ENCODE measurements at regions not wholly inside any gene's neighbourhood (a gene's known extent, or its start where the extent isn't known, plus 50 kb on each side); places are given as distances from the start of the nearest gene placed in this dataset.

DNA sequence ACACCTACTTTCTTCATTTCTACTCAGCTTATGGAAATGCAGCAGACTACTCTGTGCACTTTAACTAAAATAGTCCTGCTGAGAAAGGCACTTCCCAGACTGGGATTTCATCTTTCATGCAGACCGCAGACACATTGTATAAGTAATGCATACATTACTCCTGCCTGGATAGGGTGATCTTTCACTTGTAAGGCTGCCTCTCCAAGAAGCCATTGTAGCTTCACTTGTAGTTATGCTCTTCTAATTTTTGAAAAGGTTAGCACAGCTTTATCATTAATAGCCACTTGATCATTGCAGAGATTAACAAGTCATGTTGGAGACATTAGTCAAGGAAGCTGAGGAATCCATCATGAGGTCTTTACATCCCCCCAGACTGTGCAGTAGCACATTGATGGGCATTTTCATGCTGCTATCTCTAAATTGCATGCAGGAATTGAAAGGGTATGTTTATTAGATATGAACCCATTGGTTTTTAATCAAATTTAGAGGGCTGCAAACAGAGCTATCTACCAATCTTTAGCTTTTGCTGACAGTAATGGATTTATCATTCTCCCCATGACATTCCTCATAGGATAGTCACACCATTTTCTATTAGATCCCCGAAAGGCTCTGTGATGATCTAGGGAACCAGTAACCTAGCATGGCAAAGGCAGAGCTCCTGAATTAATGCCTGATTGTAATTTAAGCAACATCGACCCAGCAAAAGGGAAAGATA lies 1074.7 kb upstream of the NXPH2 start:
- Histone ChIP-seq H3K4me1 (no peaks in the 10 kb centered on the region), H3K4me3 (no peak overlapping the region), H3K27me3 (no peaks in the 10 kb centered on the region), H3K27ac (no peak overlapping the region), H3K9me3 (no peaks in the 10 kb centered on the region), H3K36me3 (no peaks in the 10 kb centered on the region)
- ATAC-seq (ENCODE audit: low FRiP score in 2 of 2) (no peak), DNase-seq (no peak)
- TF ChIP-seq EP300 (IDR thresholded peaks at IDR 0.05) (no peak), POLR2AphosphoS5 (IDR thresholded peaks at IDR 0.05) (no peak), CTCF (IDR thresholded peaks at IDR 0.05) (no peak), POLR2A (IDR thresholded peaks at IDR 0.05) (no peak)
- 80 to 89% methylated on average over 3 of the region's 3 CpGs for WGBS, 2 donors

DNA sequence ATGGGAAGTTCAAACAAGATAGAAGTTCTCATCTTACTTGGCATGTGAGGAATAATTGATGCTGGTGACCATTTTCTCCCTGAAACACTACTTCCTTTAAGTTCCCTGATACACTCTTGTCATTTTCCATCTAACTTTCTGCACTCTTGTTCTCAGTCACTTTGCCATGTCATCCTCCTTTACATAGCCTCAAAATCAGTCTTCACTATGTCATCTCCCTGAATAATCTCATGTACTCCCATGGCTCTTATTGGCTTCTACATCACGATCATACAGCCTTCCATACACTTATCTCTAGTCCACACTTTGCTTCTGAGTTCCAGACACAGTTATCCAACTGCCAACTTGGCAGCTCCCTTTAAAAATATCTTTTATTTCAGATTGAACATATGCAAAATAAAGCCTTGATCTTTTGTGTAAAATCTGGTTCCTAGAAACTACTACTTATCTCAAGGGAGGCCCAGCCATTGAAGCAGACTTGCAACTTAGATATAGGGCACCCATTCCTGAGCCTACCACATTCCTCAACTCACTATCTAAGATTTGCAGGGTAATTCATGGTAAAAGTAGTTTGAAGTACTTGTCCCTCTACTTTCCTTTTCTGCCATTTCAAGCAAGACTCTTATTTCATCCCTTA lies 1070.2 kb upstream of the NXPH2 start:
- Histone ChIP-seq H3K36me3 (no peaks in the 10 kb centered on the region), H3K4me3 (no peak overlapping the region), H3K9me3 (no peaks in the 10 kb centered on the region), H3K27ac (no peak overlapping the region), H3K27me3 (no peaks in the 10 kb centered on the region), H3K4me1 (no peaks in the 10 kb centered on the region)
- WGBS, 2 donors = 66 to 73% methylated on average over 1 of the region's 1 CpG
- ATAC-seq (ENCODE audit: low FRiP score in 2 of 2) (no peak), DNase-seq (no peak)
- TF ChIP-seq CTCF (IDR thresholded peaks at IDR 0.05) (no peak), POLR2AphosphoS5 (IDR thresholded peaks at IDR 0.05) (no peak), POLR2A (IDR thresholded peaks at IDR 0.05) (no peak), EP300 (IDR thresholded peaks at IDR 0.05) (no peak)

- no peaks in the 10 kb centered on the region for H3K27me3 ChIP-seq
- WGBS, 2 donors = 77 to 78% methylated on average over 4 of the region's 4 CpGs
- no peaks in the 10 kb centered on the region for H3K9me3 ChIP-seq
- ATAC-seq (ENCODE audit: low FRiP score in 2 of 2) (no peak), DNase-seq (no peak)
- no peak overlapping the region for H3K27ac ChIP-seq
- H3K4me1 ChIP-seq = no peaks in the 10 kb centered on the region
- no peak overlapping the region for H3K4me3 ChIP-seq
- no peak for TF ChIP-seq POLR2AphosphoS5 (IDR thresholded peaks at IDR 0.05)
- no peak for TF ChIP-seq CTCF (IDR thresholded peaks at IDR 0.05)
- TF ChIP-seq POLR2A (IDR thresholded peaks at IDR 0.05) = no peak
- no peak for TF ChIP-seq EP300 (IDR thresholded peaks at IDR 0.05)
- no peaks in the 10 kb centered on the region for H3K36me3 ChIP-seq
Observed at GRCh38 chr2:139836769-139837168, 1056.6 kb upstream of the NXPH2 start.

GRCh38 chr2:139835101-139835500 lies 1054.9 kb upstream of the NXPH2 start:
- Histone ChIP-seq H3K27me3 (no peaks in the 10 kb centered on the region), H3K4me3 (no peak overlapping the region), H3K36me3 (no peaks in the 10 kb centered on the region), H3K27ac (no peak overlapping the region), H3K4me1 (no peaks in the 10 kb centered on the region), H3K9me3 (no peaks in the 10 kb centered on the region)
- no peak for DNase-seq
- ATAC-seq (ENCODE audit: low FRiP score in 2 of 2) = no peak
- TF ChIP-seq CTCF (IDR thresholded peaks at IDR 0.05) (no peak), POLR2A (IDR thresholded peaks at IDR 0.05) (no peak), POLR2AphosphoS5 (IDR thresholded peaks at IDR 0.05) (no peak), EP300 (IDR thresholded peaks at IDR 0.05) (no peak)
- WGBS, 2 donors = 45 to 60% methylated on average over 2 of the region's 2 CpGs

- TF ChIP-seq CTCF (IDR thresholded peaks at IDR 0.05) = no peak
- ATAC-seq (ENCODE audit: low FRiP score in 2 of 2) = no peak
- Histone ChIP-seq H3K27me3 (no peaks in the 10 kb centered on the region), H3K27ac (no peak overlapping the region), H3K36me3 (no peaks in the 10 kb centered on the region), H3K9me3 (no peaks in the 10 kb centered on the region), H3K4me1 (no peaks in the 10 kb centered on the region), H3K4me3 (no peak overlapping the region)
- DNase-seq = no peak
- 30 to 51% methylated on average over 3 of the region's 3 CpGs for WGBS, 2 donors
Observed at GRCh38 chr2:139828011-139828410, 1047.8 kb upstream of the NXPH2 start.

Measured in upper lobe of left lung (tissue), 6 donors.